HCT116 (cell line): ENCODE measurements at regions not wholly inside any gene's neighbourhood (a gene's known extent, or its start where the extent isn't known, plus 50 kb on each side); places are given as distances from the start of the nearest gene placed in this dataset.

Experiments used
- ATAC-seq: fragments of 200-7000 bp; cut with Tn5 transposase; 2 replicates; pipeline ENCODE4 v1.9.1; 2020; ENCODE audit warnings: mild to moderate bottlenecking, moderate library complexity
- BruUV-seq: library from RNA; stranded (reverse); fragments of 400-500 nt; replicated peaks from 2 replicates; lab custom pipeline; 2021; lab: Mats Ljungman, UMichigan
- CTCF ChIA-PET: fragments of 300-600 bp; sonication (Branson Sonifier 250); formaldehyde crosslinking; loops from one replicate; lab custom pipeline; 2021; ENCODE audit warnings: antibody characterized with exemption; lab: Charles Lee
- POLR2A ChIA-PET: fragments of 300-600, 350-600 bp; sonication (Branson Sonifier 250); formaldehyde crosslinking; loops from one replicate; lab custom pipeline; 2021; ENCODE audit warnings: antibody characterized with exemption; lab: Charles Lee
- RAD21 ChIA-PET, 2 experiments: fragments of 300-600 bp; sonication (Branson Sonifier 250); formaldehyde crosslinking; loops; one replicate each; lab custom pipeline; 2023; ENCODE audit warnings: low total read pairs in 2 of 2; ENCODE audit not compliant: uncharacterized antibody in 2 of 2, unreplicated experiment in 2 of 2, low non-redundant PET in 1 of 2; lab: Charles Lee
- DNase-seq: peaks from one replicate; pipeline ENCODE4 v3.0.0-alpha.2; 2010; ENCODE audit warnings: low read depth, low spot score
- H2AFZ ChIP-seq: fragments of 200-600 bp; shearing (Covaris generic), sonication (generic); 2 replicates; pipeline ENCODE4 v1.6.1; 2017; ENCODE audit warnings: low read depth, mixed run types, mixed read lengths, antibody characterized with exemption, low read length; ENCODE audit not compliant: poor library complexity, severe bottlenecking
- H3K27ac ChIP-seq: 2 replicates; pipeline ENCODE4 v1.5.1; 2012; ENCODE audit warnings: low read depth, low read length
- H3K27me3 ChIP-seq: fragments of 200-600 bp; sonication (generic); 2 replicates; pipeline ENCODE4 v1.6.1; 2016; ENCODE audit warnings: mixed run types, low read length, mixed read lengths; ENCODE audit not compliant: insufficient read depth
- H3K36me3 ChIP-seq, 2 experiments: fragments of 200-500 bp in 1 of 2; fragments of 200-600 bp in 1 of 2; sonication (Bioruptor generic) in 1 of 2; sonication (generic) in 1 of 2; 2 replicates each; pipeline versions ENCODE4 v1.5.1 to v1.6.1; 2014 to 2016; ENCODE audit warnings: low read length in 2 of 2, inconsistent platforms in 1 of 2, mixed read lengths in 1 of 2, mixed run types in 1 of 2; ENCODE audit not compliant: insufficient read depth in 2 of 2, control insufficient read depth in 1 of 2
- H3K4me1 ChIP-seq, 2 experiments: fragments of 200-600 bp in 1 of 2; sonication (generic) in 1 of 2; 2 replicates each; pipeline versions ENCODE4 v1.5.1 to v1.6.1; 2012 to 2017; ENCODE audit warnings: low read length in 2 of 2, inconsistent platforms in 1 of 2, mild to moderate bottlenecking in 1 of 2, mixed read lengths in 1 of 2, mixed run types in 1 of 2, moderate library complexity in 1 of 2; ENCODE audit not compliant: insufficient read depth in 2 of 2, control insufficient read depth in 1 of 2
- H3K4me2 ChIP-seq: fragments of 200-600 bp; sonication (generic); 2 replicates; pipeline ENCODE4 v1.6.1; 2017; ENCODE audit warnings: mixed run types, low read length, mixed read lengths
- H3K4me3 ChIP-seq, 2 experiments: fragments of 200-600 bp in 1 of 2; sonication (generic) in 1 of 2; replicated peaks in 1 of 2; 2 replicates each; pipeline ENCODE4 v1.5.1; 2011 to 2016; ENCODE audit warnings: low read length in 2 of 2, control low read depth in 1 of 2, low read depth in 1 of 2, mild to moderate bottlenecking in 1 of 2, mixed read lengths in 1 of 2, mixed run types in 1 of 2
- H3K79me2 ChIP-seq: fragments of 200-600 bp; sonication (generic); 2 replicates; pipeline ENCODE4 v1.6.1; 2017; ENCODE audit warnings: mild to moderate bottlenecking, mixed run types, low read length, moderate library complexity, mixed read lengths; ENCODE audit not compliant: insufficient read depth
- H3K9ac ChIP-seq: fragments of 200-600 bp; sonication (generic); 2 replicates; pipeline ENCODE4 v1.6.1; 2016; ENCODE audit warnings: low read length, mixed read lengths
- H3K9me2 ChIP-seq: fragments of 200-600 bp; sonication (generic), shearing (Covaris generic); 2 replicates; pipeline ENCODE4 v1.6.1; 2017; ENCODE audit warnings: mixed run types, mild to moderate bottlenecking, moderate library complexity; ENCODE audit not compliant: insufficient read depth
- H3K9me3 ChIP-seq, 2 experiments: fragments of 200-500 bp in 1 of 2; fragments of 200-600 bp in 1 of 2; sonication (Bioruptor generic) in 1 of 2; sonication (generic) in 1 of 2; 2 replicates each; pipeline ENCODE4 v1.6.1; 2014 to 2017; ENCODE audit warnings: low read length in 2 of 2, mixed read lengths in 2 of 2, inconsistent platforms in 1 of 2, low read depth in 1 of 2, mild to moderate bottlenecking in 1 of 2, mixed run types in 1 of 2, moderate library complexity in 1 of 2; ENCODE audit not compliant: control insufficient read depth in 1 of 2, insufficient read depth in 1 of 2
- H4K20me1 ChIP-seq: fragments of 200-600 bp; sonication (generic), shearing (Covaris generic); 2 replicates; pipeline ENCODE4 v1.6.1; 2017; ENCODE audit warnings: mixed run types, mild to moderate bottlenecking, moderate library complexity; ENCODE audit not compliant: insufficient read depth
- ATF3 ChIP-seq: IDR thresholded peaks from 2 replicates; pipeline ENCODE4 v1.6.1; 2012
- CBX3 ChIP-seq: IDR thresholded peaks from 2 replicates; pipeline ENCODE4 v1.6.1; 2012; ENCODE audit warnings: low read depth
- CEBPB ChIP-seq: IDR thresholded peaks from 2 replicates; pipeline ENCODE4 v1.6.1; 2012; ENCODE audit warnings: low read depth
- CTCF ChIP-seq, 3 experiments: fragments of 200-600 bp in 1 of 3; sonication (generic) in 1 of 3; IDR thresholded peaks in 2 of 3; conservative IDR thresholded peaks in 1 of 3; 2 replicates each; pipeline ENCODE4 v1.5.1; 2012 to 2017; ENCODE audit warnings: low read depth in 2 of 3, low read length in 2 of 3, antibody characterized with exemption in 1 of 3, borderline replicate concordance in 1 of 3, control low read depth in 1 of 3, mild to moderate bottlenecking in 1 of 3, mixed read lengths in 1 of 3, mixed run types in 1 of 3, moderate library complexity in 1 of 3; ENCODE audit not compliant: insufficient read depth in 1 of 3
- EGR1 ChIP-seq: IDR thresholded peaks from 2 replicates; pipeline ENCODE4 v1.6.1; 2012; ENCODE audit warnings: low read depth
- FOSL1 ChIP-seq: IDR thresholded peaks from 2 replicates; pipeline ENCODE4 v1.6.1; 2012; ENCODE audit warnings: low read depth
- JUND ChIP-seq: IDR thresholded peaks from 2 replicates; pipeline ENCODE4 v1.6.1; 2012
- MAX ChIP-seq: IDR thresholded peaks from 2 replicates; pipeline ENCODE4 v1.6.1; 2012
- POLR2A ChIP-seq: IDR thresholded peaks from 2 replicates; pipeline ENCODE4 v1.7.0; 2011; ENCODE audit warnings: borderline replicate concordance; ENCODE audit not compliant: insufficient read depth, insufficient read length; ENCODE audit errors: extremely low read depth
- POLR2AphosphoS5 ChIP-seq: IDR thresholded peaks from 2 replicates; pipeline ENCODE4 v1.6.1; 2011; ENCODE audit warnings: mild to moderate bottlenecking, low read depth, low read length, moderate library complexity
- RAD21 ChIP-seq: IDR thresholded peaks from 2 replicates; pipeline ENCODE4 v1.6.1; 2012; ENCODE audit warnings: low read depth, mild to moderate bottlenecking
- REST ChIP-seq: IDR thresholded peaks from 2 replicates; pipeline ENCODE4 v1.6.1; 2012; ENCODE audit warnings: low read depth
- SP1 ChIP-seq: IDR thresholded peaks from 2 replicates; pipeline ENCODE4 v1.6.1; 2012; ENCODE audit warnings: low read depth
- SRF ChIP-seq: IDR thresholded peaks from 2 replicates; pipeline ENCODE4 v1.6.1; 2012; ENCODE audit warnings: low read depth
- TCF7L2 ChIP-seq: IDR thresholded peaks from 2 replicates; pipeline ENCODE4 v1.7.0; 2011; ENCODE audit warnings: borderline replicate concordance, inconsistent platforms; ENCODE audit not compliant: insufficient read depth, insufficient read length; ENCODE audit errors: extremely low read depth
- YY1 ChIP-seq: IDR thresholded peaks from 2 replicates; pipeline ENCODE4 v1.6.1; 2011; ENCODE audit warnings: low read length, low read depth, moderate library complexity, mild to moderate bottlenecking; ENCODE audit not compliant: insufficient replicate concordance; ENCODE audit errors: extremely low read depth
- ZBTB33 ChIP-seq: IDR thresholded peaks from 2 replicates; pipeline ENCODE4 v1.6.1; 2011; ENCODE audit warnings: mild to moderate bottlenecking, low read length, moderate library complexity; ENCODE audit not compliant: insufficient replicate concordance; ENCODE audit errors: extremely low read depth
- ZFX ChIP-seq: fragments of 450-650 bp; IDR thresholded peaks from 2 replicates; pipeline ENCODE4 v1.6.1; 2017
- ZNF274 ChIP-seq: fragments of 200-500 bp; sonication (Bioruptor generic); IDR thresholded peaks from 2 replicates; pipeline ENCODE4 v1.6.1; 2014; ENCODE audit warnings: mild to moderate bottlenecking, low read depth, low read length, inconsistent platforms
- intact Hi-C: fragments of 100-400 bp; cut with micrococcal nuclease; formaldehyde crosslinking; loops from 2 replicates; pipeline ENCODE4 v1.10.0; 2022

GRCh38 chr6:104509355-104509754 lies 350.4 kb downstream of the HACE1 start:
- TF ChIP-seq FOSL1 (no peak), REST (no peak), POLR2AphosphoS5 (no peak), ZNF274 (no peak), JUND (no peak), ATF3 (no peak), TCF7L2 (no peak), RAD21 (no peak), ZFX (no peak), MAX (no peak), CTCF (IDR thresholded peaks at IDR 0.05 in 2 of 3, conservative IDR thresholded peaks at IDR 0.05 in 1 of 3; ENCODE audit: borderline replicate concordance in 1 of 3, insufficient read depth in 1 of 3, low read depth in 2 of 3, low read length in 2 of 3) (no peak), SRF (no peak), ZBTB33 (no peak), SP1 (no peak), POLR2A (no peak), YY1 (no peak), CEBPB (no peak), CBX3 (no peak), EGR1 (no peak)
- RAD21 ChIA-PET, result no interaction called here
- Histone ChIP-seq H4K20me1 (no peaks in the 10 kb centered on the region), H2AFZ (no peak overlapping the region), H3K9me2 (no peaks in the 10 kb centered on the region), H3K4me1 (no peaks in the 10 kb centered on the region), H3K9me3 (no peaks in the 10 kb centered on the region), H3K36me3 (no peaks in the 10 kb centered on the region), H3K79me2 (no peaks in the 10 kb centered on the region), H3K9ac (no peak overlapping the region), H3K27ac (no peak overlapping the region), H3K27me3 (no peaks in the 10 kb centered on the region), H3K4me3 (no peak overlapping the region), H3K4me2 (no peak overlapping the region)
- DNase-seq (no peak), ATAC-seq (no peak)
- intact Hi-C loops, result no loop called here
- CTCF ChIA-PET, result interaction anchor here (1.0 kb wide), 1 partner anchor 17 kb away, joined by 3 read pairs; no protein-coding TSS in a partner anchor
- no TSS peak for BruUV-seq
- POLR2A ChIA-PET, result no interaction called here
